ENCODE measurements at regions not wholly inside any gene's neighbourhood (a gene's known extent, or its start where the extent isn't known, plus 50 kb on each side); places are given as distances from the start of the nearest gene placed in this dataset.
"Not testable (repeated sequence)": the region's sequence is repeated elsewhere in the genome, so short reads cannot be mapped to it uniquely, and the experiment has no call there.

- DNase-seq (ENCODE audit: low spot score in 2 of 2) (no peak), ATAC-seq (ENCODE audit: low read depth) (no peak)
- peaks cover 8% of the 10 kb centered on the region for H3K9me3 Mint-ChIP-seq
- no peaks in the 10 kb centered on the region for H3K36me3 Mint-ChIP-seq
- H3K27me3 Mint-ChIP-seq: no peaks in the 10 kb centered on the region
- H3K4me1 Mint-ChIP-seq: no peaks in the 10 kb centered on the region
- H3K27ac Mint-ChIP-seq: no peak overlapping the region
- no peak overlapping the region for H3K4me3 Mint-ChIP-seq
Observed at GRCh38 chr4:186775902-186776301, 52.2 kb upstream of the FAT1 start.

- no peak overlapping the region for H3K4me3 Mint-ChIP-seq
- no peaks in the 10 kb centered on the region for H3K4me1 Mint-ChIP-seq
- ATAC-seq (ENCODE audit: low read depth) (no peak), DNase-seq (ENCODE audit: low spot score in 2 of 2) (no peak)
- H3K9me3 Mint-ChIP-seq: peaks cover 7% of the 10 kb centered on the region
- H3K27ac Mint-ChIP-seq: no peak overlapping the region
- no peaks in the 10 kb centered on the region for H3K36me3 Mint-ChIP-seq
- no peaks in the 10 kb centered on the region for H3K27me3 Mint-ChIP-seq
Observed at GRCh38 chr4:186778134-186778533, 54.5 kb upstream of the FAT1 start.

DNA sequence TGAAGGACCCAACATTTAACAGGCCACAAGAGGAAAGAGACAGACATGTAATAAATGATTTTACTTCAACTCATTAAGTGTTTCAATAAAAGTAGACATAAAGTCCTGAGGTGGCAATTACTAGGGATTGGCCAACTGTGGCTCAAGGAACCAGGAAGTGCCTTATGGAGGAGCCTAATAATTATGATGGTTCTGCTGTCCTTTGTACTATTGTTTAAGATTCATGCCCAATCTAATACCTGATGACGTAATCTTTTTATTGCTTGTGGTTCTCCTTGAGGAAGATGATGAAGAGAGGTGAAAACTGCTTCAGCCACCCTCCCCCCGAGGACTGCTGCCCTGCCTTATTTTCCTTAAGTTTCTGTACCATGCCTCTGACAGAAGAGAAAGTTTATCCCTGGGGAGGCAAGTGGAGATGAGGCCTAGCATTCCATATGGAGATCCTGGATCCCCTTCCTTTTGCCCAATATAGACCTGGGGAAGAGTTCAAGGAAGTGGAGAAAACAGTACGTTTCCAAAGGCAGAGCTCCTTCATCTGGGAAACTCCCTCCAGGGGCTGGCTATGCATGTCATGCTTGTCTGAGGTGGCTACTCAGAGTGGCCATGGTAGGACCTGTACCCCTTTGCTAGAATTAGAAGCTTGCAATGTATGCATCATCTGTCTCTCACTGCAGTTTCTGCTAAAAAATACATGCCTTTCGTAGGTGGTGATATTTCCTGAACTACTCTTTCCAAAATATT lies 56.8 kb upstream of the FAT1 start:
- ATAC-seq (ENCODE audit: low read depth) (no peak), DNase-seq (ENCODE audit: low spot score in 2 of 2) (no peak)
- Mint-ChIP-seq H3K27ac (no peak overlapping the region), H3K27me3 (no peaks in the 10 kb centered on the region), H3K4me3 (no peak overlapping the region), H3K4me1 (no peaks in the 10 kb centered on the region), H3K9me3 (peaks cover 4% of the 10 kb centered on the region), H3K36me3 (no peaks in the 10 kb centered on the region)

GRCh38 chr4:186781032-186781917 lies 57.6 kb upstream of the FAT1 start:
- Mint-ChIP-seq H3K36me3 (no peaks in the 10 kb centered on the region), H3K4me3 (no peak overlapping the region), H3K27me3 (no peaks in the 10 kb centered on the region), H3K4me1 (no peaks in the 10 kb centered on the region), H3K27ac (no peak overlapping the region), H3K9me3 (peaks cover 4% of the 10 kb centered on the region)
- ATAC-seq (ENCODE audit: low read depth) (no peak), DNase-seq (ENCODE audit: low spot score in 2 of 2) (no peak)

DNA sequence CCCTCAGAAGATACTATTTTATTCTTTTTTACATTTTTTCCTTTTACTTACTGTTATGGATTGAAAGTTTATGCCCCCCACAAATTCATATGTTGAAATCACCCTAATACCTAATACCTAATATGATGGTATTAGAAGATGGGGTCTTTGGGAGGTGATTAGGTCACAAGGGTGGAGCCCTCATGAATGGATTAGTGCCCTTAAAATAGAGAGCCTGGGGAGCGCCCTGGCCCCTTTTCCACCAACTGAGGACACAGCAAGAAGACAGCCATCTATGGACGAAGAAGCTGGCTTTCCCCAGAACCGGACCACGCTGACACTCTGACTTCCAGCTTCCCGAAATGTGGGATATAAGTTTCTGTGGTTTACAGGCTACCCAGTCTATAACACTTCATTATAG lies 58.6 kb upstream of the FAT1 start:
- ATAC-seq (ENCODE audit: low read depth) (no peak), DNase-seq (ENCODE audit: low spot score in 2 of 2) (no peak)
- Mint-ChIP-seq H3K4me1 (no peaks in the 10 kb centered on the region), H3K27me3 (no peaks in the 10 kb centered on the region), H3K9me3 (peaks cover 4% of the 10 kb centered on the region), H3K36me3 (no peaks in the 10 kb centered on the region), H3K27ac (no peak overlapping the region), H3K4me3 (no peak overlapping the region)

DNA sequence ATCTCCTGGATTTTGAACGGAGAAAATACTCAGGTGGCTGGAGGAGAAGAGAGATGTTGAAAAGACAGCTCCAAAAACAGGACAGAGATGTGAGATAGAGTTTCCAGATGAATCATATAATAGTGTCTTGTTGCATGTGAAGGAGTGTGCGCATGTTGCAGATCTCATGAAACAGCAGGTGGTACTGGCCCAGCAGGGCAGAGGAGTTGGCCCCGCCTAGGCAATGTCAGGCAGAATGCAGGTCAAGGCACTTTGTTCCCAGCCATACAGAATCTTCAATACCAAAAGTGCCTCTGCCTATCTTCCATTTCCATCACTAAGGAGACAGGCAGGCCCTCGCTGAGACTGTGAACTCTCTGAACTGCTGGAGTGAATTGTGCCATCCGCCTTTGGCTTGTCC lies 63.9 kb upstream of the FAT1 start:
- Mint-ChIP-seq H3K4me1 (no peaks in the 10 kb centered on the region), H3K9me3 (peaks cover 2% of the 10 kb centered on the region), H3K36me3 (no peaks in the 10 kb centered on the region), H3K27ac (no peak overlapping the region), H3K27me3 (no peaks in the 10 kb centered on the region), H3K4me3 (no peak overlapping the region)
- DNase-seq (ENCODE audit: low spot score in 2 of 2): no peak
- no peak for ATAC-seq (ENCODE audit: low read depth)

GRCh38 chr4:186789651-186790050 lies 66.0 kb upstream of the FAT1 start:
- Mint-ChIP-seq H3K4me1 (no peaks in the 10 kb centered on the region), H3K9me3 (peaks cover 2% of the 10 kb centered on the region), H3K4me3 (no peak overlapping the region), H3K27me3 (peaks cover 1% of the 10 kb centered on the region), H3K27ac (no peak overlapping the region), H3K36me3 (no peaks in the 10 kb centered on the region)
- DNase-seq (ENCODE audit: low spot score in 2 of 2): no peak
- ATAC-seq (ENCODE audit: low read depth): no peak

- DNase-seq (ENCODE audit: low spot score in 2 of 2) (no peak), ATAC-seq (ENCODE audit: low read depth) (no peak)
- Mint-ChIP-seq H3K4me1 (no peaks in the 10 kb centered on the region), H3K27ac (no peak overlapping the region), H3K4me3 (no peak overlapping the region), H3K36me3 (no peaks in the 10 kb centered on the region), H3K27me3 (peaks cover 1% of the 10 kb centered on the region), H3K9me3 (no peaks in the 10 kb centered on the region)
Observed at GRCh38 chr4:186790630-186791029, 67.0 kb upstream of the FAT1 start.

- no peaks in the 10 kb centered on the region for H3K4me1 Mint-ChIP-seq
- DNase-seq (ENCODE audit: low spot score in 2 of 2) (no peak), ATAC-seq (ENCODE audit: low read depth) (no peak)
- no peaks in the 10 kb centered on the region for H3K9me3 Mint-ChIP-seq
- no peak overlapping the region for H3K27ac Mint-ChIP-seq
- H3K4me3 Mint-ChIP-seq: no peak overlapping the region
- H3K36me3 Mint-ChIP-seq: no peaks in the 10 kb centered on the region
- H3K27me3 Mint-ChIP-seq: peaks cover 1% of the 10 kb centered on the region
Observed at GRCh38 chr4:186792728-186793366, 69.2 kb upstream of the FAT1 start.

DNA sequence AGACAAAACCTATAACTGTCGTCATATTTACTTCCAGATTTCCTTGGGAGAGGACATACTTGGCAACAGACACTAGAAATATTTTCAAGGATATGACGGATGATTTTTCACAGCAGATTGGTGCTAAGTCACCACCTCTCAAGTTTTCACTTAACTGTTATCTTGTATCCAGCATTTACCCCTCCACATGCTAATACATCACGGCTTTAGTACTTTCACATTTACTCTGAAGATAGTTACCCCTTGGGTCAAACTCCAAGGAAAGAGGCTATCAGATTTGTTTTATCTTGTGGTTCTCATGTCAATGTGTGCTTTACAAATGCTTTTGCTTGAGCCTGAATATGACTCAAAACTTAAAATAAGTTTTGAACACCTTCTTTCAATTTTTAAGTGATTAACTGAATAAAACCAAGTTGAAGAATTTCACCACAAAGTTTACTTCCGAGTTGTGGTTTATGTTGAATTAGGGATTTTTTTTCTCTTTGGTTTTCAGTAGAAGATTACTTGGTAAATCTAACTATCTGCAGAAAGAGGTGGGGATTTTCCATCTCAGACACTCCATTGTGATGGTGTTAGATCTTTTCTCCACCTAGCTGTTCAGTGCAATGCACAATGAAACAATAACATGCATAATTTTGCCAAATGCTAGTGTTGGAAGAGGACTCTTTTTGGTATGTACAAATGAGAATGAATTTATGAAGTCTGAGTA lies 75.4 kb upstream of the FAT1 start:
- Mint-ChIP-seq H3K27ac (no peak overlapping the region), H3K27me3 (no peaks in the 10 kb centered on the region), H3K4me3 (no peak overlapping the region), H3K36me3 (no peaks in the 10 kb centered on the region), H3K9me3 (peaks cover 1% of the 10 kb centered on the region), H3K4me1 (no peaks in the 10 kb centered on the region)
- ATAC-seq (ENCODE audit: low read depth) (no peak), DNase-seq (ENCODE audit: low spot score in 2 of 2) (no peak)

DNA sequence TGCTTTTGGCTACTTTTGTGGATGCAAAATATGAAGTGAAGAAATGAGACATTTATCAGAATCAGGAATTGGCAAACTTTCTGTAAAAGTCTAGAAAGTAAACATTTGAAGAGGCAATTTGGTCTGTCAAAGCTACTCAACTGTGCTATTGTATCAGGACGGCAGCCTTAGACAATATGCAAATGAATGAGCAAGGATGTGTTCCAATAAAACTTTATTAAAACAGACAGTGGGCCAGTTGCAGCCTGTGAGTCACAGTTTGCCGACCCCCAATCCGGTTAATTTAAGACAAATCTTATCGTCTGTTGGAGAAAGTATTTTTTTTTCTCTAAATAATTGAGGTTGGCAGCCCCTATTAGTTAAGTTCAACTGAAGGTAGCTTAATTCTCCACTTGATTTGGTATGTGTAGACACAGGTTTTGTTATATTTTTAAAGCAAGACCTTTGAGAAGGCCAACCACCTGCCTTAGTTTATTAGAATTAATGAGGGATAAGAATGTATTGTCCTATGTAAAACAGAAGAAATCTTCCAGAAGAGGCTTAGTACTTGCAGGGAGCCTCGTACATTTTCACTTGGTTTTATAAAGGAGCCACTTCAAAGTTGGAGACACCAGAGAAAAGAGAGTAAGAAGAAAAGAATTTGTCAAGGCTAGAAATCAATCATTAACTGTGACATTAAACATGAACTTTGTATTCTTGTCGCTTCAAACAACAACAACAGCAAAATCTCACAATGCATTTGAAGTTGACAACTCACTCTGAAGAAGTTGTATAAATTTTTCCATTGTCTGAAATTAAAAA lies 81.6 kb upstream of the FAT1 start:
- Mint-ChIP-seq H3K9me3 (peaks cover 1% of the 10 kb centered on the region), H3K4me3 (no peak overlapping the region), H3K27ac (no peak overlapping the region), H3K36me3 (no peaks in the 10 kb centered on the region), H3K27me3 (no peaks in the 10 kb centered on the region), H3K4me1 (no peaks in the 10 kb centered on the region)
- ATAC-seq (ENCODE audit: low read depth) (no peak), DNase-seq (ENCODE audit: low spot score in 2 of 2) (no peak)

GRCh38 chr4:186805917-186806316 lies 82.3 kb upstream of the FAT1 start:
- not testable (repeated sequence) for H3K36me3 Mint-ChIP-seq, H3K4me1 Mint-ChIP-seq

DNA sequence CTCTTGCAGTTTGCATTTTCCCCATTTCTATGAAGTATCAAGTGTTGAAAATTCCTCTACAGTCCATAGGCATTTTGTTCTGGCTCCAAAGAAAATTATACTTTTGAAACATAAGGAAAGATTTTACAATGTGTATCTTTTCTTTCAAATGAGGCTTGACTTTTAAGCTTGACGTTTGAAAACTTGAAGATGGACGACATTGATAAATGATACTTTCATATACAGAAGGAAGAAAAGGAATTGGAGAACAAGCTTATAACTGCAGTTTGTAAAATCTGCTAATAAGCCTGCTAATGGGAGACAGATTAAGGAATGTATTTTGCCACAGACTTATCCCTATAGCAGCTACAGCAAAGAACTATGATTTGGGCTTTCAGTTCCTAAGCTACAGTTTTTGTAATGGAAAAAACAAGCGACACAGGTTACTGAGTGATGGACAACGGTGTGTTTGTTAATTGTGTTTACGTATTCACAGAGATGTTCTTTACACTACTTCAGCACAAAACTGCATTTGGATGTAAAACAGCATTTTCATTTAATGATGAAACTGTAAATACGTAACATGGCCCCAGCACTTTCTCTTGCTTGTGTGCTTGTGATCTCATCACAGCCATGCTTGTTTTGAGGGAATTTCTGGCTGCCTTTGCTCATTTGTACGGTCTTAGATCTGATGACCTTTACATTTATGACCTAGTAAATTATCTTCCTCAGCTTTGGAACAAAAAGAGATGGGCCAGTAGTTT lies 83.2 kb upstream of the FAT1 start:
- Mint-ChIP-seq H3K4me3 (no peak overlapping the region), H3K4me1 (no peaks in the 10 kb centered on the region), H3K36me3 (no peaks in the 10 kb centered on the region), H3K9me3 (peaks cover 1% of the 10 kb centered on the region), H3K27me3 (no peaks in the 10 kb centered on the region), H3K27ac (no peak overlapping the region)
- DNase-seq (ENCODE audit: low spot score in 2 of 2): no peak
- ATAC-seq (ENCODE audit: low read depth): no peak

More at GRCh38 chr4:186805917-186806316, 82.3 kb upstream of the FAT1 start:
- ATAC-seq (ENCODE audit: low read depth); DNase-seq (ENCODE audit: low spot score in 2 of 2); H3K9me3 Mint-ChIP-seq; H3K27ac Mint-ChIP-seq; H3K27me3 Mint-ChIP-seq; H3K4me3 Mint-ChIP-seq: not testable (repeated sequence)

All from memory B cell (primary cell).